OCI-LY1 (cell line): ENCODE measurements at regions not wholly inside any gene's neighbourhood (a gene's known extent, or its start where the extent isn't known, plus 50 kb on each side); places are given as distances from the start of the nearest gene placed in this dataset.

ENCODE experiments used
- H2AFZ ChIP-seq: fragments of 200-600 bp; sonication (generic), shearing (Covaris generic); 2 replicates; pipeline ENCODE4 v1.6.0; 2014; ENCODE audit warnings: antibody characterized with exemption, mild to moderate bottlenecking, low read length
- H3F3A ChIP-seq: fragments of 200-600 bp; sonication (generic), shearing (Covaris generic); 2 replicates; pipeline ENCODE4 v1.6.0; 2014; ENCODE audit warnings: mild to moderate bottlenecking, antibody characterized with exemption, low read length, moderate library complexity; ENCODE audit not compliant: insufficient read depth
- H3K27ac ChIP-seq: fragments of 200-600 bp; sonication (generic); 2 replicates; pipeline ENCODE4 v1.5.1; 2014; ENCODE audit warnings: low read length, mixed run types, mild to moderate bottlenecking, low read depth; ENCODE audit not compliant: poor library complexity, severe bottlenecking
- H3K27me3 ChIP-seq: fragments of 200-600 bp; sonication (generic); 2 replicates; pipeline ENCODE4 v1.6.0; 2014; ENCODE audit warnings: antibody characterized with exemption, mild to moderate bottlenecking, low read length, moderate library complexity; ENCODE audit not compliant: insufficient read depth
- H3K36me3 ChIP-seq: fragments of 200-600 bp; sonication (generic); 2 replicates; pipeline ENCODE4 v1.6.1; 2014; ENCODE audit warnings: mild to moderate bottlenecking, antibody characterized with exemption, low read length, moderate library complexity, mixed read lengths; ENCODE audit not compliant: insufficient read depth
- H3K4me1 ChIP-seq: fragments of 200-600 bp; sonication (generic); 2 replicates; pipeline ENCODE4 v1.5.1; 2014; ENCODE audit warnings: mild to moderate bottlenecking, low read length, moderate library complexity; ENCODE audit not compliant: insufficient read depth, severe bottlenecking
- H3K4me2 ChIP-seq: fragments of 200-600 bp; sonication (generic), shearing (Covaris generic); 2 replicates; pipeline ENCODE4 v1.6.1; 2014; ENCODE audit warnings: low read length
- H3K4me3 ChIP-seq: fragments of 200-600 bp; sonication (generic); 2 replicates; pipeline ENCODE4 v1.5.1; 2014; ENCODE audit warnings: low read length, low read depth, mild to moderate bottlenecking, mixed read lengths; ENCODE audit not compliant: poor library complexity, severe bottlenecking
- H3K79me2 ChIP-seq: fragments of 200-600 bp; shearing (Covaris generic); 2 replicates; pipeline ENCODE4 v1.6.1; 2016; ENCODE audit warnings: mixed run types, low read length, mixed read lengths; ENCODE audit not compliant: insufficient read depth
- H3K9ac ChIP-seq: fragments of 200-600 bp; sonication (generic), shearing (Covaris generic); 2 replicates; pipeline ENCODE4 v1.6.1; 2014; ENCODE audit warnings: mild to moderate bottlenecking, low read length, mixed read lengths
- H3K9me2 ChIP-seq: fragments of 200-600 bp; sonication (generic), shearing (Covaris generic); 2 replicates; pipeline ENCODE4 v1.6.1; 2014; ENCODE audit warnings: low read depth, mild to moderate bottlenecking, low read length, mixed read lengths
- H3K9me3 ChIP-seq: fragments of 200-600 bp; shearing (Covaris generic); 2 replicates; pipeline ENCODE4 v1.6.1; 2014; ENCODE audit warnings: low read length, mixed read lengths
- H4K20me1 ChIP-seq: fragments of 200-600 bp; sonication (generic), shearing (Covaris generic); 2 replicates; pipeline ENCODE4 v1.6.0; 2016; ENCODE audit warnings: mild to moderate bottlenecking, low read length; ENCODE audit not compliant: insufficient read depth
- EZH2 ChIP-seq: fragments of 200-600 bp; sonication (generic), shearing (Covaris generic); IDR thresholded peaks from 2 replicates; pipeline ENCODE4 v1.8.0; 2017; ENCODE audit warnings: borderline replicate concordance, mixed run types, mild to moderate bottlenecking, antibody characterized with exemption, low read length, moderate library complexity, mixed read lengths
- TF ChIP-seq, protein P1 (sequence below): fragments of 200-600 bp; sonication (generic), shearing (Covaris generic); IDR thresholded peaks from 2 replicates; pipeline ENCODE4 v1.5.1; 2017; ENCODE audit warnings: mild to moderate bottlenecking, antibody characterized with exemption, low read length, moderate library complexity, mixed read lengths

GRCh38 chr15:62611002-62611401 is 431.5 kb upstream of the TPM1 start:
- TF ChIP-seq EZH2, result no peak
- TF ChIP-seq, protein P1, sequence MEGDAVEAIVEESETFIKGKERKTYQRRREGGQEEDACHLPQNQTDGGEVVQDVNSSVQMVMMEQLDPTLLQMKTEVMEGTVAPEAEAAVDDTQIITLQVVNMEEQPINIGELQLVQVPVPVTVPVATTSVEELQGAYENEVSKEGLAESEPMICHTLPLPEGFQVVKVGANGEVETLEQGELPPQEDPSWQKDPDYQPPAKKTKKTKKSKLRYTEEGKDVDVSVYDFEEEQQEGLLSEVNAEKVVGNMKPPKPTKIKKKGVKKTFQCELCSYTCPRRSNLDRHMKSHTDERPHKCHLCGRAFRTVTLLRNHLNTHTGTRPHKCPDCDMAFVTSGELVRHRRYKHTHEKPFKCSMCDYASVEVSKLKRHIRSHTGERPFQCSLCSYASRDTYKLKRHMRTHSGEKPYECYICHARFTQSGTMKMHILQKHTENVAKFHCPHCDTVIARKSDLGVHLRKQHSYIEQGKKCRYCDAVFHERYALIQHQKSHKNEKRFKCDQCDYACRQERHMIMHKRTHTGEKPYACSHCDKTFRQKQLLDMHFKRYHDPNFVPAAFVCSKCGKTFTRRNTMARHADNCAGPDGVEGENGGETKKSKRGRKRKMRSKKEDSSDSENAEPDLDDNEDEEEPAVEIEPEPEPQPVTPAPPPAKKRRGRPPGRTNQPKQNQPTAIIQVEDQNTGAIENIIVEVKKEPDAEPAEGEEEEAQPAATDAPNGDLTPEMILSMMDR, result no peak
- Histone ChIP-seq H3K9ac (no peak overlapping the region), H3F3A (no peaks in the 10 kb centered on the region)

GRCh38 chr15:62612183-62612733 is 430.3 kb upstream of the TPM1 start:
- H3K79me2 ChIP-seq, result no peaks in the 10 kb centered on the region
- no peak overlapping the region for H3K9ac ChIP-seq
- H3F3A ChIP-seq, result no peaks in the 10 kb centered on the region
- TF ChIP-seq, protein P1, result no peak
- TF ChIP-seq EZH2, result no peak
- H3K4me2 ChIP-seq, result no peak overlapping the region
- H4K20me1 ChIP-seq, result no peaks in the 10 kb centered on the region
- H3K27me3 ChIP-seq, result no peaks in the 10 kb centered on the region
- no peaks in the 10 kb centered on the region for H3K9me3 ChIP-seq
- no peaks in the 10 kb centered on the region for H3K4me1 ChIP-seq
- H3K27ac ChIP-seq, result no peak overlapping the region
- no peaks in the 10 kb centered on the region for H3K36me3 ChIP-seq
- no peak overlapping the region for H2AFZ ChIP-seq
- H3K9me2 ChIP-seq, result no peaks in the 10 kb centered on the region
- H3K4me3 ChIP-seq, result no peak overlapping the region

More at GRCh38 chr15:62611002-62611401, 431.5 kb upstream of the TPM1 start:
- Histone ChIP-seq H3K36me3 (no peaks in the 10 kb centered on the region), H3K4me1 (no peaks in the 10 kb centered on the region), H3K9me2 (no peaks in the 10 kb centered on the region), H2AFZ (no peak overlapping the region), H3K27me3 (no peaks in the 10 kb centered on the region), H3K79me2 (no peaks in the 10 kb centered on the region), H4K20me1 (no peaks in the 10 kb centered on the region), H3K4me2 (no peak overlapping the region), H3K4me3 (no peak overlapping the region), H3K9me3 (no peaks in the 10 kb centered on the region), H3K27ac (no peak overlapping the region)

GRCh38 chr15:62612771-62613170 is 429.8 kb upstream of the TPM1 start:
- no peaks in the 10 kb centered on the region for H3K9me2 ChIP-seq
- no peak overlapping the region for H3K4me2 ChIP-seq
- H3K27ac ChIP-seq, result no peak overlapping the region
- TF ChIP-seq EZH2, result no peak
- TF ChIP-seq, protein P1, result no peak
- no peaks in the 10 kb centered on the region for H3K36me3 ChIP-seq
- no peak overlapping the region for H3K9ac ChIP-seq
- H3K79me2 ChIP-seq, result no peaks in the 10 kb centered on the region
- H2AFZ ChIP-seq, result no peak overlapping the region
- H3K27me3 ChIP-seq, result no peaks in the 10 kb centered on the region
- H3K9me3 ChIP-seq, result no peaks in the 10 kb centered on the region
- H3K4me3 ChIP-seq, result no peak overlapping the region
- no peaks in the 10 kb centered on the region for H3K4me1 ChIP-seq
- H3F3A ChIP-seq, result no peaks in the 10 kb centered on the region
- no peaks in the 10 kb centered on the region for H4K20me1 ChIP-seq
